ENCODE measurements at regions not wholly inside any gene's neighbourhood (a gene's known extent, or its start where the extent isn't known, plus 50 kb on each side); places are given as distances from the start of the nearest gene placed in this dataset.

DNA sequence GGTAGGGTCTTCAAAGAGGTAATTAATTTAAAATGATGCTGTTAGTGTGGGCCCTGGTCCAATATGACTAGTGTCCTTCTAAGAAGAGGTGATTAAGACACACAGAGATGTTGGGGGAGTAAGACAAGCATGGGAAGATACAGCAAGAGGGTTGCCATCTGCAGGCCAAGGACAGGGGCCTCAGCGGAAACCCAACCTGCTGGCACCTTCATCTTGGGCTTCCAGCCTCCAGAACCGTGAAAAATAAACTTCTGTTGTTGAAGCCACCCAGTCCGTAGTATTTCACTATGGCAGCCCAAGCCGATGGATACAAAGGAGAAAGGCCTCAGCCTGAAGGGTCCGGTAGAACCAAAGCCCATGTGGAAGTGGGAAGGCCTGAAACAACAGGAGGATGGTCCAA lies 161.7 kb upstream of the UBE2E1 start:
- DNase-seq (ENCODE audit: low spot score), result no peak

DNA sequence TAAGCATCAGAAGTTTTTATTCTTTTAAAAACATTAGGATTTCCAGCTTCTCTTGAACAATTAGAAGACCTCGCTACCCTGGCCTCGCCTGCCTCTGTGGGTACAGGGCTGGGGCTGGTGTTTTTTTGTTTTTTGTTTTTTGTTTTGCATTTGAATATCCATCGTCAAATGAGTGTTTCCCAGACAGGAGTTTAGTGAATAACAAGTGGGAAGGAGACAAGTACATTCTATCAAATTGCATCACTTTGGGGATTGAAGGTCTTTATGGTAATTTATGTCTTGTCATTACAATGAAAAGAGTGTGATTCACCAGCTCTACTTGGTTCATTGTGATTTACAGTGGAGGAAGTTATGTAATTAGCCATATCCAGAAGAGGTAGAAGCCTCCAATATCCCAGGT lies 161.1 kb upstream of the UBE2E1 start:
- no peak for DNase-seq (ENCODE audit: low spot score)

DNA sequence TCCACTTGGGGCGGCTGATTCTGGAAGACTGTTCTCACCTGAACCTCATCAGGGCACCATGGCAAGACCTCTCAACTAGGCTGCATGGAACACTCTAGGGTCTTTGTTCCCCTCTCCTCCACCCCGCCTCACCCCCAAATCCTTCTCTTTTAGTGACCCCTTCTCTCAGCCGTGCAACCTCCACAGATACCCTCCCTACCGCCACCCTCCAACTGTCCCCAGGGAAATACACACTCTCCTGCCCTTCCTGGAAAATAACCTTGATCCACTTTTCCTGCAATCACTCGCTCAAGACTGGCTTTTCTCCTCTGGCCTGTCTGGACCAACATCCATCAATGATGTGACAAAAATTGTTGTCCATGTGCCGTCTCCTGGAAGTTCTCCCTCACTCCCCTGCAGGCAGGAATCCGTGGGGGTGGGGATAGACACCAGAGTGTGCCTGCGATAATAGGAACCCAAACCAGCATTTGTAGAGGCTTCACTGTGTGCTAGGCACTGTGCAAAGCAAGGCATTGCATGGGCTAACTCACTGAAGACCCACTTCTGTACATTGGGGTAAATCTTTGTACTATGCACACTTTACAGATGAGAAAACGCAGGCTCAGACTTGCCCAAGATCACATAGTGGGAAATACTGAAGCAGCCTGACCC lies 160.1 kb upstream of the UBE2E1 start:
- DNase-seq (ENCODE audit: low spot score), result no peak

DNA sequence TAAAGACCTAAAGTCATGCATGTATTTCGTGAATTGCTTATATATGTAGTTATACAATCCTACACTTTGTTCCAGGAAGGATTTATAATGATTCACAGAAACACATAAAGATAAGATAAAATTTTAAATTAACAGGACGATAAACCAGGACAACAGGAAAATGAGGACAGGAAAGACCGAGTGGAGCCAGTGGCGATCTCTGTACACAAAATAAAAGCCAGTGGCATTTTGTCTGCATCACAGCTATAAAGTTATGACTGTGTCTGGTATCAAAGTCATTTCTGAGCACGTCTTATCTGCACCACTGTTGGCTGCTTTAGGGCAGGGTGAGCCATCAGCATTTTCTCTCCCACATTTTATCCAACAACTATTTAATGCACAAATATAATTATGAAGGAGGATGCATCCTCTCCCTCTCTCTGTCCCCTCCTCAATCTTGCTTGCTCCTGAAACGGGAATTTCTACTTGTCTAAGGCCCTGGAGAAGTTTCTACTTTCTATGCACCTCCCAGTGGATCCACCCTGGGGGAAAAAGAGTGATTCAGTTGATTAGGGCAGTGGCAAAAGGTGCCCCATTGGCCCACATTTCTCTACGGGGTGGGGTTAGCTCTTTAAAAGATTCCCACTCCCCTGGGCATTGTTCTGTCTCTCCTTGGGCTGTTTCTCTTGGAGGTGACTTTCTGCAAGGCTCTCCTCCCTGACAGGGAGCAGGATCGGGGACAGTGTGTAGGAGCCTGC lies 159.4 kb upstream of the UBE2E1 start:
- DNase-seq (ENCODE audit: low spot score), result no peak

DNA sequence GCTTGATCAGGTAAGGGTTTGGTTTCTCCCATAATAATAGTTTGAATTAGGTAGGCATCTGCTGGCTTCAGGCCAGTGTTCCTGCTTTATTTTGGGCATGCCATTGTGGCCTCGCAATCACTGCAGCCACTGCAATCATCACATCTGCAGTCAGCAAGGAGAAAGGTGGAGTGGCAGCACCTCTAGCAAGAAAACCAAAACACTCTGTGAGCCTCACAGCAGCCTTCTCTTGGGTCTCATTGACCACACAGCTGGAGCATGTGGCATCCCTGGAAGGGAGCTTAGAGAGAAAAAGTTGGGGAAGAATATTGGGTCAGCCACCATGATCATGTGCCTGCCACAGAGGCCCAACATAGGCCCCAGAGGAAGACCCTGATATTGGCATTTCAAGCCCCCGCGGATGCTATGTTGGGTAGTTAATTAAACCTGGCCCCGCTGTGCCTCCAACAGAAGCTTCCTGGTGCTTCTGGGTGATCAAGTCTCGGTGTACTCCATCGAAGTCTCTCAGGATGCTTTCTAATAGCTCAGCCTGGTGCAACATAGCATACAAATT lies 158.0 kb upstream of the UBE2E1 start:
- no peak for DNase-seq (ENCODE audit: low spot score)

DNA sequence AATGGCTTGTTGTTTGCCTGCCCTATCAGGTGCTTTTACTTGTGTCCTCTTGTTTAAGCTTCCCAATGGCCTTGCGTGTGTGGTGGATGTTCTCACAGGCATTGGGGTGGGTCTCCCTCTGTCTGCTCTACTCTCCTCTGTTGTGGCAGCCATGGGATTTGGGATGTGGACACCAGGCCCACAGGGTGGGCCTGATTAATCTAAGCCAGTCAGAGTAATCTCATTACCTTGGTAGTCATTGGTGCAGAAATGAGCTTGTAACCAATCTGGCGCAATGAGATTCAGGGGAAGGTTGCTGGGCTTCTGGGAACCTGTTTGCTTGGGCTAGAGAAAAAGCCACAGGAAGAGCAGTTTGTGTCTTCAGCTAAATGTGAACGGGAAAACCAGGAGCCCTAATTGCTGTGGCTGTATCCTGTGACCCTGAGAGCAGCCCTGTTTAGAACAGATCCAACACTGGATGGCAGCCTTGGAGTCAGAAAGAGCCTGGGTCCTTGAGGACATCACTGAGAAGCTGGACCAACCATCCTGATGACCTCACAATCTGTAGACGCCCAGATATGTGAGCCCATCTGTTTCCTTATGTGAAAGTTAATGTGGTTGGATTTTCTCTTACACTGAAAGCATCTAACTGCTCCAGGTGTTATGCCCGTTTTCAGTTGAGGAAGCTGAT lies 157.3 kb upstream of the UBE2E1 start:
- DNase-seq (ENCODE audit: low spot score), result no peak

DNA sequence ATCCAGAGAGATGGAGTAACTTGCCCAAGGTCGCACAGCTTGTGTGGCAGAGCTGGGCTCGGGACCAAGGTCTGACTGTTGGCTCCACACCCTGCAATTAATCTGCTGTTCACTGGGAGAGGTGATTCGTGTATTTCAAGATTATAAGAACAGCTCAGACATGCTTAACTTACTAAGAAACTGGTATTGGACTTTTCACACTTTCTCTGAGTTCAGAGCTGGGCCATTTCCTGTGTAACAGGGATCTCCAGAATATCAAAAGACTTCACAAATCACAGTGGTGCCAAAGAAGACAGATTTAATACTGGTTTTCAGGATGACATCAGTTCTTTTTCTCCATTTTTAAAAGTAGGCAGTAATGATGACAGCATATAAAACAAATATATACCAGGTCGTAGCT lies 156.8 kb upstream of the UBE2E1 start:
- no peak for DNase-seq (ENCODE audit: low spot score)

DNA sequence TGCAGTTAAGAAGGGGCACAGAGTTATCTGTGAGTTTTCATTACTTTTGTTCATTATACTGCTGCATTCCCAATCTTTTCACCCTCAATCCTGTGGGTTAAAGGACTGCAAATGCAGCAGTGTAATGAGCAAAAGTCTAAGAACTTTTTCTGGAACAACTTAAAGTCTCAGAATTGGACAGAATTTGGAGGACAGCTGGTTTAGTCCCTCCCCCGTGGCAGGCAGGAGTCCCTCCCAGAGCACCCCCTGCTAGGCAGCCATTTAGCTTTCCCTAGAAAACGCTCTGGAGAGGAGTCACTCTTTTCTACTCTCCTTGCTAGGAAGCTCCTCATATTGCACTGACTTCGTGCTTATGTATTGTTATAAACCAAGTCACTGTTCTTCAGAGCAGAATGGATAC lies 156.3 kb upstream of the UBE2E1 start:
- DNase-seq (ENCODE audit: low spot score), result no peak

DNA sequence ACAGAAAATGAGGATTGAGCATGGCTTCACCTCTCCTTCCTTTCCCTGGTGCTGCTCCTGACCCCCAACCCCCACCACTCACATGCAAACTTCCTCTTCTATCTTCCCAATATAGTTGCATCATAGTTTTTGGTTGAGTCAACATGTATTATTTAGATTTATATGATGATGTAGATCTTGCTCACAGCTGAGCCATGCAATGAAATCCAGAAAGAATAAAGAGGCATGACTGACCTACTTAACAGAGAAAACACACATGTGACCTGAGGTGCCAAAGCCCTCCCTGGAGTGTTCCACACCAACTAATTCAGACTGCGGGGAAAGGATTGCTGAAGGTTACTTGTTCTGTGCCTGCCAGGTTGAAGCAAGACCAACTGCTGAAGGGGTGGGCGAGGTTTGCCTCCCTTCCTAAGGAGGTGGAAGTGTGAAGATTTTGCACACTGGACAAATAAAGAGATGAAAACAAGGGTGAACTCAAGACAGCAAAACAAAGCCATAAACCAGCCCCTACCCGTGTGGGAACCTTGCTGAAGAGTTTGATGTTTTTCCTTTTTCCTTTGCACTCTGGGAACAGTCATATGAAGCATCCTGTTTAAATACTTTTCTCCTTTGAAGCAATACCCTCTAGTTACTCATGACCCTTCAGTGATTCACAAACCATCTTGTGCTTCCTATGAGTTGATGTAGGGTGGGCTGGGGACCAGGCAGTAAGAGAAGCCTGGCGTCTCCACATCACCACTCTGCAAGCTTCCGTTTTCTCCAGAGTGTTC lies 155.2 kb upstream of the UBE2E1 start:
- DNase-seq (ENCODE audit: low spot score), result no peak

DNA sequence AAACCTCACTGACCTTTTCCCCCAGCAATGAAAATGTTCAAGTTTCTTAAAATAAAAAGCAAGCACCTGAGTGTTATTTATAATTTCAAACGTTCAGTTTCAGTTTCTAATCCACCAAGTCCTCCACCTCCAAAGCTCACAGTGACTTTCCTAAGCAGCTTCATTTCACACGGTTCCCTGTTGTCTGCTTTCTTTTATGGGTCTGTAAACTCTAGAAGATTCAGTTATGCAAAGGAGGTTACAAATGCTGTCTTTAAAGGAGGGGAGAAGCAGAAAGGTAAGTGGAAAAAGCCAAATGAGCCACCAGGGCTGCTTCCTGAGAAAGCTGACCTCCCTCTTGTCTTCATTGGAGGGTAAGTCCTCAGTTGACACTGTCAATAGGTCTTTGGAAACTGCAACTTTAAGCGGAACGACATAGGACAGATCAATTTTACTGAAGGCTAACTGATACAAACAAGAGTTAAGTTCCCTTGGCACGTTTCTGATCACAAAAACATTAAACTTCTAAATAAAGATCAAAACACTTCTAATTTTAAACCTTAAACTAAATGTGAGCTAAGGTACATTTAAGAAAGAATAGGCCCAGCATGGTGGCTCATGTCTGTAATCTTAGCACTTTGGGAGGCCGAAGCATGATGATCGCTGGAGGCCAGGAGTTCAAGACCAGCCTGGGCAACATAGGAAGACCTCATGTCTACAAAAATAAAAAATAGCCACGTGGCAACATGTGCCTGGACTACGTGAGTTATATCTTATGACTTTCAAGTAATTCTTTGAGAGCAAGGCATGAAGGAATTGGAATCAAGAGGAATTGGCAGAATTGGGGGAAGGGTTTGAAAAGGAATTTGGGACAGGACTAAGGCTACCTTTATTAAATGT lies 151.9 kb upstream of the UBE2E1 start:
- DNase-seq (ENCODE audit: low spot score), result no peak

DNA sequence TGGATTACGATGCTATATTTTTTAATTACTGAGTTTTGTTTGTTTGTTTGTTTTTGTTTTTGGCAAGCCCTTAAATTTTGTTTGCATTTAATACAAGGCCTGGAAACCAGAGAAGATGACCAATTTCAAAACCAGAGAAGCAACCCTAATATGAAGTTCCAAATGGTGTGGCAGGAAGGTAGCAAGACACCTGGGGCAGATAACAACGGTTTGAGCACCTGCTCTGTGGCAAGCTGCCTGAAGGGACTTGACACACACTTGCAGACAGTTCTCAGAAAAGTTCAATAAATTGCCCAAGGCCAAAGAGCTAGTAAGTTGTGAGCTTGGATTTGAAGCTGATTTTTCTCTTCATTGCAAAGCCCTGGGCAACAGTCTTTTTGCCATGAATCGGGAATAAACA lies 151.2 kb upstream of the UBE2E1 start:
- DNase-seq (ENCODE audit: low spot score), result no peak

DNA sequence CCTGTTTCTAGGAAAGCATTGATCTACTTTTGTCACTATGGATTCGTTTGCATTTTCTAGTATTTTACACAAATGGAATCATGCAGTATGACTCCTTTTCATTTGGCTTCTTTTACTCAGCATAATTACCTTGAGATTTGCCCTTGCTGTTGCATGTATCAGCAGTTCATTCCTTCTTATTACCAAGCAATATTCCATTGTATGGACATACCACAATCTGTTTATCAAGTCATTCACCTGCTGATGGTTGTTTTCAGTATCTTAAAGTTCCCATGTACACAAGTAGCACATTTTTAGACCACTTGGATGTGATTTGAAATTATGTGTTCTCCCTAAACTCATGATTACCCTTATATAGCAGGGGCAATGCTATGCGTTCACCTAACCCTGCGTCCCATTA lies 150.0 kb upstream of the UBE2E1 start:
- no peak for DNase-seq (ENCODE audit: low spot score)

DNA sequence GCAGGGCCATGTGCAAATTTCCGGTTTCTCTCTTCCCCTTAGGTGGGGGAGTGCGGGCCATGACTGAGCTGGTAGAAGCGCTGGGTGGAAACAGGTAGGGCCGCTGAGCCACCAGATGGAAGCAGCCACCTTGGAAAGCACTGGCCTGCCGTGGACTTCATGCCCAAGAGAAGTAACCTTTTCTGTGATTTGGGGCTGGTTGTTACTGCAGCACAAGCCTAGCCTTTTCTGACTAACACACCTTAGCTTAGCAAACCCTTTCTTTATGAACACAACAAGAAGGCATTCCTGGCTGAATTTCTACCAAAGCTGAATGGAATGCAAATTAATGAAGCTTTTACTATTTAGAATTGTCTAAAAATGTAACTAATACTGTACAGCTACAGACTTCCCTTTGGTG lies 149.6 kb upstream of the UBE2E1 start:
- no peak for DNase-seq (ENCODE audit: low spot score)

DNA sequence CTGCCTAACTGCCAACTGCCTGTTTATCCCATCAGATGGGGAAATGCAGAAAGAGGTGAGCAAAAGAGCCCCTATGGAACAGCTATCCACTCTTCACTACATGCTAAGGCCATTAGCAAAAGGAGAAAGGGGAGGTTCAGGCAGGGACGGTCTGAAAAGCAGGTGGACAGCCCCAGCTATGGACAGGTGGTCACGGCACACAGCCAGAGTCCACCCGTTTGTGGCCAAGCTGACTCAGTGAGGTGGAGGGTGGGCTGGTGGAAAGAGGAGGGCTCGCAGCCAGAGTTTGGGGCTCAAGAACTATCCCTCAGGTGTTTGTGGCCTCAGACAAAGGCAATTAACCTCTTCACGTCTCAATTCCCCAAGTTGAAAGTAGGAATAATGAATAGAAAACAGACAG lies 148.9 kb upstream of the UBE2E1 start:
- DNase-seq (ENCODE audit: low spot score), result no peak

DNA sequence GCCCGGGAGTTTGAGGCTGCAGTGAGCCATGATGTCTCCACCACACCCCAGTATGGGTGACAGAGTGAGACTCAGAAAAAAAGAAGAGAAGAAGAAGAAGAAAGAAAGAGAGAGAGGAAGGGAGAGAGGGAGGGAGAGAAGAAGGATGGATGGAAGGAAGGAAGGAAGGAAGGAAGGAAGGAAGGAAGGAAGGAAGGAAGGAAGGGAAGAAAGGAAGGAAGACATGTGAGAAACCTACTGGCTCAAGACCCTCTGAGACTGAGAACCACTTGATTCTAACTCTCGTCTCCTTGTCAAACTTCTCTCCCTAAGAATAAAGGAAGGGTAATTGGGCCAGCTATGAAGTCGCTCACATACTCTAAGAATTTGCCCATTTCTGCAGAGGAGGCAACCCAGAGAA lies 148.1 kb upstream of the UBE2E1 start:
- DNase-seq (ENCODE audit: low spot score), result no peak

DNA sequence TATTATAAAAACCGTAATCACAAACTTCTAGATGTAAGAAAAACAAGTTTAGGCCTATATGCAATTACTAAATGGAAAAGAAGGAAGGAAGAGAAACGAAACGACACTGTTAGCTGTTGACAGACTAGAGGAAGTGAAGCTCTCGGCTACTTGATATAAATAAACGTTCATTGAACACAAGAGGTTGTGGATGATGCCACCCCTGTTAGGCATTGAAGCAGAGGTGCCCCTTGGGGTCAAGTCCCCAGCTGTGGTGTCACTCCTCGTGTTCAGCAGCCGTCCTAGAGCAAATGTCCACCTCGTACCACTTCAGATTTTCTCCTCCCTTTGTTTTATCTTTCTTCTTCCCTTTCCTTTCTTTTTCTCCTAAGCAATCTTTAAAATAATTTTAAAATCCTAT lies 146.5 kb upstream of the UBE2E1 start:
- DNase-seq (ENCODE audit: low spot score), result no peak

DNA sequence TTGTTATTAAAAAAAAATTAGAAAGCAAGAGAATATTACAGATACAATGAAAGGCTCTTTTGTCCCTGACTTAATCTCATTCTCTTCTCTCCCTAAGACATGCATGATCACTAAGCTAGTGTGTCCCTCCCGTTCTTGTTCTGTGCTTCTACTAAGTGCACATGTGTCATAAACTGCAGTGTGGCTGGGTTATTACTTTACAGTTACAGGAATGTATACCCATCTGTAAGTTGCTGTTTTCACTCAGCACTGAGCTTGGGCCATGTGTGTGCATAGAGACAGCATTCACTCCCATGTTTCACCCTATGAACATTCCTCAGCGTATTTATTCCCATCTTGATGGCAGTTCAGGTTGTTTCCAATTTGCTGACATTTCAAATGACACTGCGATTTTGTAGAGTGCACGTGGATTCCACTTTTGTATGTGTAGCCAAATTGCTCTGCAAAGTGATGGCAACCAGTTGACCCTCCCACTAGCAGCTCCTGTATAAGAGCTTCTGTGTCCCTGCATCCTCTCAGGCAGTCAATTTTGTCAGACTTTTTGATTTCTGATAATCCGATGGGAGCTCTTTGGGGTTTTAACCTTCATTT lies 145.8 kb upstream of the UBE2E1 start:
- DNase-seq (ENCODE audit: low spot score), result no peak

DNA sequence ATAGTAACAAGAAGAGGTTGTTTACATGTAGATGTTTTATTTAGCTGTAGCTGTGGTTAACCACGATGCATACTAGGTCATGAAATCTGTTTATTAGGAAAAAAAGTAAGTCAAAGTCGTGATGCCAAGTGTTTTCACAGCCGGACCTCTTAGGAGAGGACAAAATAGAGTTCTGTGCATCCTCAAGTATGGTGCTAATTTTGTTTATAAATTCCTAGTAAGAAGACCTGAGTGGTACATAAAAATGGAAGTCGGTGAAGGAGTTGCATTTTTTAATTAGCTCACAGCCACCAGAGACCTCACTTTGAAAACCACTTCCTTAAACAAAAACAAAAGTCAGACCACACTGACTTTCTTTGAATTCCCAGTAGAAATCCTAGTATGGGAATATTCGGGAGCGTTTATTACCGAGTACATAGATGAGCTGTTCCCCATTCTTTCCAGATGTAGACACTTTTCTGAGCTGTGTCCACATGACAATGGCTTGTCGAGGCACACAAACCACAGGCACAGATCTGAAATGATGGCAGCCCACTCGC lies 143.6 kb upstream of the UBE2E1 start:
- no peak for DNase-seq (ENCODE audit: low spot score)

DNA sequence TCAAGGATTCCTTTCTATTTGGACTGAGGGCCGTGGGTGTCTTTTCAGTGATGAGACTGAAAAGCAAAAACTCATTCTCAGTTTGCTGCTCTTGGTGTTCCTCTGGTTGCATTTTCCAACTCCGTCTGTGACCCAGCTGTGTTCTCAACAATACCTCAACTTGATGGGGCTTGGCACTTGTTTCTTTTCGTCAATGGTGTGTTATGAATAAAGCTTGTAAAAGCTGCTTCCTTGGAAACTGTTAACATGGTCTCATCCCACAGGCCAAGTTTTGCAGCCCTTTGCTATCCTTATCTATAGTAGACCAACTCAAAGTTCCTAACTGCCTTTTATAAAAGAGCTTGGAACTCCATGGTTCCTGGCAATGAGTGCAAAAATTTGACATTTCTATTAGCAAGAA lies 142.5 kb upstream of the UBE2E1 start:
- no peak for DNase-seq (ENCODE audit: low spot score)

DNA sequence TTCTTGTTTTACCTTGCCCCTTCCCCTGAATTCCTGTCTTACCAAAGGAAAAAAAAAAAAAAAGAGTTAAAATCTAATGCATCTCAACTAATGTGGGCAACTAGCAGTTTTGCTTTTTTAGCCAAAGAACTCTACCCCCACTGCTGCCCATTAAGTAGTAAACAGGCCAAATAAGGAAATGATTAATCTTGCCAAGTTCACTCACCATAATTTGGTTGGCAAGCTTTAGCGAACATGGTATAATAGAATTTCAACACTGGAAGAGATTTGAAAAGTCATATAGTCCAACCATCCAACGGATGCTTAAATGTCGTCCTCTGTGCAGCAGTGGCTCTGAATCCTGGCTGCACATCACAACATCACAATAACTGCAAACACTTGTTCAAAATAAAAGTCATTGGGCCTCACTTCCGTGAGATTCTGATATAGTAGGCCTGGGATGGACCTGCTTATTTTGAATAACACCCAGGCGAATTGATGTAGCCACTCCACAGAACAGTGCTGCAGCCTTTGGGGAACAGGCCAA lies 142.0 kb upstream of the UBE2E1 start:
- DNase-seq (ENCODE audit: low spot score), result no peak

DNA sequence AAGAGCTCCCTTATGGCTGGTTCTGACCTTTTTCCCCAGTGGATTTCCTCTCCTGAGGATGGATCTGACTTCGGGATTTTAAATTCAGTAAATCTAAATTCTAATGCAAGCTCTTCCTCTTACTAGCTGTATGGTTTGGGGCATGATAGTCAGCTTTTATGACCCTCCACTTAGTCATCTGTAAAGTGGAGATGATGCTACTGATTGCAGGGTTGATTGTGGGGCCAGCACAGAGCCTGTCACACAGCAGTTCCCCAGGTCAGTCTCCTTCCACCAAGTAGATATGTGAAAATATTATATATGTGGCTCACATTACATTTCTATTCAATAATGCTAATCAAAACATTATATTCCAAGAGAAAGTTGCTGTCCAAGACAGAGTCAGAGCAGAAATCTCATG lies 141.3 kb upstream of the UBE2E1 start:
- no peak for DNase-seq (ENCODE audit: low spot score)
